GM18873 (cell line): ENCODE measurements at regions not wholly inside any gene's neighbourhood (a gene's known extent, or its start where the extent isn't known, plus 50 kb on each side); places are given as distances from the start of the nearest gene placed in this dataset.

ENCODE experiments used
- ATAC-seq: cut with Tn5 transposase; IDR thresholded peaks from one replicate; pipeline ENCODE4 v1.9.1; 2021; ENCODE audit warnings: mild to moderate bottlenecking, moderate library complexity, moderate number of reproducible peaks; ENCODE audit not compliant: unreplicated experiment, low FRiP score

DNA sequence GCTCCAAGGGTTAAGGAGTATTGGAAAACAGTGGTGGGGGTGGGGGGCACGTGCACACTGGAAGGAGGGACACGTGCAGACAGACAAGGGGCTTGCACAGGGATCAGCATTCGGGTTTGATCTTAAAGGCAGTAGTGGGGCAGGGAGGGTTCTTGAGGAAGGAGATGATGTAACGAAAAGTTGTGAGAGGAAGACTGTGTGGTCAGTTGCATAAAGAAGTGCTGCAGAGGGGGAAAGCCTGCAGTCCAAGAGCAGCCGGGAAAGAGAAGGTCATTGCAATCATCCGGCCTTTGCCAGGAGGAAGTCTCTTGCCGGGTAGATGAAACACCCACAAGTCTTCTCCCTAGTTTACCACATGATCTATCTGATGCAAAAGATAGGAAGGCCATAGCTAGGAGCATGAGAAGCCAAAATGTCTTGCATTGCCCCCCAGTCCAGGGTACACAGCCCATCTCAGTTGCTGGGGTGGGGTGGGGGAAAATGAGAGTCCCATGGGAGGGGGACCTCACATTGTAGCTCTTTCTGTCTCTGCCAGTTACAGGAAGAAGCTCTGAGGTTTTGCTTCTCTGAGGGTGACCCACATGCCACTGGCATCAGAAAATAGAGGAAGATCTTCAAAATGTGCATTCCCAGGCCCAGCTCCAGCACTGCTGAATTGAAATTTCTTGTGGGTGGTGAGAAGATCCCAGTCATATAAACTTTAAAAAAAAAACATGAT lies 202.5 kb upstream of the RAB4A start:
- no peak for ATAC-seq

GRCh38 chr1:229069176-229069575 lies 201.7 kb upstream of the RAB4A start:
- no peak for ATAC-seq

- ATAC-seq: no peak
Observed at GRCh38 chr1:229070168-229070567, 200.7 kb upstream of the RAB4A start.

GRCh38 chr1:229073251-229073650 lies 197.7 kb upstream of the RAB4A start:
- ATAC-seq: no peak

- ATAC-seq: no peak
Observed at GRCh38 chr1:229075217-229075616, 195.7 kb upstream of the RAB4A start.

DNA sequence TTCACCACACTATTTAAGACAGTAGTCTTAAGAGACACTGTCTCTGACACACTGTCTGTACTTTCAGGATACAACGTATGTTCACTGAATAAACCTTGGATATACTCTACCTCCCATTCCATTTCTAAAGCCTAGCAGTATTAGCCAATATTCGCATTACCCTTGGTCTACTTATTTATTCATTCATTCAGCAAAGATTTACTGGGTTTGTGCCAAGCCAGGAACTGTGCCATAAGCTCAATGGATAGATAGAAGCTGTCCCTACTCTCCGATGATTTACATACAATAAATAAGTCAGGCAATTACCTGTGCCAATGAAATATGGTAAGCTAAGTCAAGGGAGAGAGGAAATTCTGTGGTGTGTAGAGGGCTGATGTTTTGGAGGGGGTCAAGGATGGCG lies 195.2 kb upstream of the RAB4A start:
- ATAC-seq: no peak

DNA sequence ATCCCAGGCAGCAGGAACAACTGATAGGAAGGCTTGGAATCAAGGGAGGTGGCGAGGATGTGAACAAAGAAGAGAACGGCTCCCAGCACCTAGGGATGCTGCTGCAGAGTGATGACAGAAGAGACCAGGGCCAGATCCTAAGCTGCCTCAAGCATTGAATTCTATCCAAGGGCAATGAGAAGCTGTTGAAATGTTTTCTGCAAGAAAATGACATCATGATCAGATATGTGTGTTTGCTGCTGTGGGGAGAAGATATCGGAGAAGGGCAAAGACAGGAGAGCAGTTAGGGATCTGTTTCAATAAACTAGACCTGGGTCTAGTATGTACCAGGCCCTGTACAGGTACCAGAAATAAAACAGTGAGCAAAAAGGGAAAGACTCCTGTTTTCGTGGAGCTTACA lies 194.7 kb upstream of the RAB4A start:
- no peak for ATAC-seq

DNA sequence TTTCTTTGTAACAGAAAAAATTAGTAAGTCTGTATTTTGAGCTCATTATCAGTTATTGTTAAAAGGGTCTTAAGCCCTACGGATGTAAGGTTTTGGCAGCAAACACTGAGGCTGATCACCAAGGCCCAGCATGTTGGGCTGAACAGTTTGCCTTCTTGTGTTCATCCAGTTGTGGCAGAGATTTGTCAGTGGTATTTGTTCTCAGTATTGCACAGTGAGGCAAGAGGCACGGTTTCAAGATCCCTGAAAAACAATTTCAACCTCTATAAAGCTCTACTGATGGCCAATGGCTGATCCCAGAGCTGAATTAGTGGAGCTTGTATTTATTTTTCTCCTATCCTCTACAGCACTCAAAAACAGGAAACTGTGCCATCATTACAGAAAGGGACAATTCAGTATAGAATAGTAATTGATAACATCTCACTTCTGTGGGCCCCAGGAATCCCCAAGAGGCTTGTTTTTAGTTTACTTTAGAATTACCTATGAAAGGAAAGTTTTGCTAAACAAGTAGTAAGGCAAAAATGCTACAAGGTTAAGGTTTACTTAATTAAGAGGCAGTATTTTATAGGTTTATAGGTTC lies 191.8 kb upstream of the RAB4A start:
- ATAC-seq: no peak

- no peak for ATAC-seq
Observed at GRCh38 chr1:229080361-229080760, 190.6 kb upstream of the RAB4A start.

- no peak for ATAC-seq
Observed at GRCh38 chr1:229085291-229085690, 185.6 kb upstream of the RAB4A start.

DNA sequence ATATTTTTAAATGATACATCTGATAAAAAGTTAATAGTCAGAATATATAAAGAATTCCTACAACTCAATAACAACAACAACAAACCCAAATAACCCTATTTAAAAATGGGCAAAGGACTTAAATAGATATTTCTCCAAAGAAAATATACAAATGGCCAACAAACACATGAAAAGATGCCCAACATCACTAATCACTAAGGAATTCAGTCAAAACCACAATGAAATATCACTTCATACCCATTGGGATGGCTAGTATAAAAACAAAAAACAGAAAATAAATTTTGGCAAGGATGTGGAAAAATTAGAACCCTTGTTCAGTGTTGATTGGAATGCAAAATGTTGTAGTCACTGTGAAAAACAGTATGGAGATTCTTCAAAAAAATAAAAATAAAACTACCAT lies 184.8 kb upstream of the RAB4A start:
- ATAC-seq: no peak

DNA sequence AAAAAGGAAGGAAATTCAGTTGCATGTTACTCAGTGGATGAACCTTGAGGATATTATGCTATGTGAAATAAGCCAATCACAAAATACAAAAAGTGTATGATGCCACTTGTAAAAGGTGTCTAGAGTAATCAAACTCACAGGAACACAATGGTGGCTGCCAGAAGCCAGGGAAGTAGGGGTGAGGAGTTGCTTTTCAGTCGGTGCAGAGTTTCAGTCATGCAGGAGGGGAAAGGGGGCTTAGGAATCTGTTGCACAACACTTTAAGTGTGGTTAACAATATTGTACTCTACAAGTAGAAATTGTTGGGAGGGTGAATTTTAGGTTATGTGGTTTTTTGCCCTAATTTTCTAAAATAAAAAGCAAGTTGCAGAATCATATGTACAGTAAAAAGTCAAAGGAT lies 184.2 kb upstream of the RAB4A start:
- ATAC-seq: no peak

DNA sequence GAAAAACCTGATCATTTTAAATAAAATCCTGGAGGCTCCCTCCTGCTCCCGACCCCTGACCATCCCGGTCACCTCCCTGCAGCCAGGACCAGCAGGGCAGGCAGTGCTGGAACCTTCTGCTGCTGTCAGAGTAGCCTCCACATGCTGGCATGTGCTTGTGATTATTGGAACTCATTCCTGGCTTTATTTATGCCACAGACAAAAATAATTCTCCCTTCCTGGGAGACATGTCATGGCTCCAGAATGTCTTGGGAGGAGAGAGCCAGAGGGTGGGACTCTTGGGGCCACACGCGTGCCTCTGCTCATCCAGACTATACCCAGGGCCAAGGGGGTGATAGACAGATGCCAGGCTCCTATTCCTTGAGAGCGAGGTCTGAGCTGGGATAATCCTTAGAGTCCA lies 183.6 kb upstream of the RAB4A start:
- no peak for ATAC-seq

DNA sequence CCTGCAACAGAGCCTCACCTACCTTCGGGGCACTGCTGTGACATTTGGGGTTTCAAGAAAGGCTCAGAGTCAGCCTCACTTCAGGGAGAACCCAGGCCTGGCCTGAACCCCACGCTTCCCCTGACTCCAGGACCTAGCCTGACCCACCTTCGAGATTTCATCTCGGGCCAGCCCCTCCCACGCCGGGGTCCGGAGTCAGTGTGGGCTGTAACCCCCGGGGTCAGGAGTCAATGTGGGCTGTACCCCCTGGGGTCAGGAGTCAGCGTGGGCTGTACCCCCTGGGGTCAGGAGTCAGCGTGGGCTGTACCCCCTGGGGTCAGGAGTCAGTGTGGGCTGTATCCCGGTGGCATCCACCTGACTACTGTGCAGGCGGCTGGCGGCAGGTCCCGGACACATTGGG lies 183.0 kb upstream of the RAB4A start:
- no peak for ATAC-seq

GRCh38 chr1:229088711-229089110 lies 182.2 kb upstream of the RAB4A start:
- no peak for ATAC-seq

DNA sequence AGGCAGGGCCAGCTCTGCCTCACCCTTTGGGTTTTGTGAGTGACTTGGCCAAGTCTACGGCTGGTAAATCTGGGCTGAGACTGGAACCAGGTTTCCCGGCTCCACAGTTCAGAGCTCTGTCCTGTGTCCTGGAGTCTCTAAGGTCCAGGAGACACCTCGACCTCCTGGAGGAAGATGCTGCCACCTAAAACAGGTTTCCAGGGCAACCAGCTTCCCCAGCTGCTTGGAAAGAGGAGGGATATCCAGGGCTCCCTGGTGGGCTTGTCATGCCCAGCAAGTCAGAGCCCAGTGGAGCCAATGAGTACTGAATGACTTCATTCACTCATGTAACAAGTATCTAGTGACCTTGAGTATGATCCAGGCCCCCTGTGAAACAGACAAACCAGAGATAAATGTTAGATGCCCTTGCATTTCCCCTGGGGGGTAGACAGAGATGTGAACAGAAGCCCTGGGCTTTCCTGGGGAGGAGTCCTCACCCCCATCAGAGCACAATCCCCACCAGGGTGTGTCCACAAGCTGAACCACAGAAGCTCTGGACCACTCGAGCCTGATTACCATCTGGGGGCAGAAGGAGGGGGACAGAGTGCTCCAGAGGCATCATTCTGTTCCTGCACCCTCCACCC lies 181.2 kb upstream of the RAB4A start:
- ATAC-seq: no peak

- no peak for ATAC-seq
Observed at GRCh38 chr1:229091721-229092136, 179.2 kb upstream of the RAB4A start.

DNA sequence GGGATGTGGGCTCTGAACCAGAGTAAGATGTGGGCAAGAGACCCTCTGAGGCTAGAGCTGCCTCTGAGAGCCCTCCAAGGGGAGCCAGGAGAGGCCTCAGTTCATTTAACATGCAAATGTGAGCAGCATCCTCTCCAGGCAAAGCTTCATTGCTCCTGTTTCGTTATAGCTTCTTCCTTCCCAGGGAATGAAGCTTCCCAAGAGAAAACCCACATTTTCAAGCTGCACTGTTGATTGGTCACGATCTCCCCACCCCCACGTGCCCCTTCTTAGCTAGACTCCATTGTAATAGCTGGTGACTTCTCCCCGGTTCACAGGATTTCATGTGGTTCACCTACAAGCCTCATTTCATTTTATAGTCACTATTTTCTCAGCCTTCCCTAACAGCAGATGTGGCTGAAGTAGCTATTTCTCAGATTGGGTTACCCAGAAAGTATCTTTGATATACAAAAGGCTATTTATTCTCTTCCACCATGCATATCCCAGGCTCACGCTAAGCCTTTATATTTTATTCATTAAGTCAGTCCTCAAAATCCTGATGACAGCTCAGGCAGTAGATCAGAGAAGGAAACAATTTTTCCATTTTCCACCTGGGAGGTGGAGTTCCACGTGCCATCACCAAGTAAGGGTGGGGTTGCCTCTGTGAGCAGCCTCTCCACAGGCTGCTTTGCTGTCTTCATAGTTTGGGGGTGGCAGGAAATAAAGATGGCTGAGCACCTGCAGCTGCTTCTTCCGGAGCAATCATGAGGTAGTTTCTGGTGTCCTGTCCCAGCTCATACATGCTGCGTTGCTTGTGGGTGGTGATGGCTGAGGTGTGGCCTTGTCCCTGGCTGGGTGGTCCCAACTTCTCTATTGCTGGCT lies 178.3 kb upstream of the RAB4A start:
- no peak for ATAC-seq

GRCh38 chr1:229093238-229093540 lies 177.7 kb upstream of the RAB4A start:
- no peak for ATAC-seq

DNA sequence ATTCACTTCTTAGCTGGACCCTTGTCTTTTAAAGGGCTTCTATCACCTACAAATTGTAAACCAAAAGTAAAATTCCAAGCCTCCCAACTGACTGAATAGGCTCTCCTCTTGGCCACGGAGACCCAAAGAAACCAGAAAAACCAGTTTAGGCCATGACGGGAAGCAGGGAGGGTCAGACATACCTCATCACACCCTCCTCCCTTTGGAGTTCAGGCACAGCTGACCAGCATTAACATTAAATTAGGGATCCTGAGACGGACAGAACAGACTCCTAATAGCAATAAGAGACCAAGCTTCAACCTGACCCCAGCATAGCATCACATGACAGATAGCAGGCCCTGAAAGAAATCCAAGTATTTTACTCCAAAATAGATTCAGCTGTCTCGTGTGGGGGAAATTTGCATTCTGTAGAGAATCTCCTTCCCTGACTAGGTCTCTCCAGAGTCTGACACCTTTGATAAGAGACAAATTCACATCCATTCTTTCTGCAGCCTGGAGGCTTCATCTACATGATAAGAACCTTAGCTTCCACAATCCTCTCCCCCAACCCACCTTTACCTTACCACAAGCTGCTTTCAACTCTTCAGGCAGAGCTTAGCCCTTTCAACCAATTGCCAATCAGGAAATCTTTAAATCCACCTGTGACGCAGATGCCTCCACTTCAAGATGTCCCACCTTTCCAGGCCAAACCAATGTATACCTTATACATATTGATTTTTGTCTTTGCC lies 177.1 kb upstream of the RAB4A start:
- ATAC-seq: no peak
